ENCODE measurements at regions not wholly inside any gene's neighbourhood (a gene's known extent, or its start where the extent isn't known, plus 50 kb on each side); places are given as distances from the start of the nearest gene placed in this dataset.

GRCh38 chr11:10990637-10991193 is 132.9 kb upstream of the ZBED5 start:
- H2BK20ac ChIP-seq (ENCODE audit: low read length) = no peak overlapping the region
- no peak overlapping the region for H3K4me3 ChIP-seq (ENCODE audit: extremely low read depth in 1 of 4, insufficient read depth in 2 of 4, low read depth in 3 of 4, low read length in 4 of 4)
- no peak overlapping the region for H3K9ac ChIP-seq (replicated peaks in 1 of 4; ENCODE audit: extremely low read depth in 1 of 4, low read depth in 3 of 4, low read length in 3 of 4)
- H4K5ac ChIP-seq (ENCODE audit: insufficient read length, low read depth, low read length) = no peak overlapping the region
- H2AFZ ChIP-seq (ENCODE audit: low read length) = no peak overlapping the region
- H3K23ac ChIP-seq (ENCODE audit: insufficient read length) = no peak overlapping the region
- 93% methylated on average over 3 of the region's 3 CpGs; no CpG with 5 or more reads in 1 of the 2 experiments for WGBS, 2 experiments (ENCODE audit: extremely low coverage in 1 of 2, insufficient coverage in 1 of 2, insufficient read length in 1 of 2, insufficient replicate concordance in 2 of 2, low coverage in 1 of 2, low lambda C conversion rate in 2 of 2, missing lambda C conversion rate in 1 of 2)
- H2BK5ac ChIP-seq (ENCODE audit: low read depth, low read length) = no peak overlapping the region
- H2BK15ac ChIP-seq (ENCODE audit: low read length) = no peak overlapping the region
- H3K18ac ChIP-seq (ENCODE audit: extremely low read depth, low read length) = no peak overlapping the region
- no peak overlapping the region for H3K4ac ChIP-seq (replicated peaks; ENCODE audit: insufficient read length, low read depth, low read length)
- no peaks in the 10 kb centered on the region for H3K79me1 ChIP-seq (ENCODE audit: low read depth, low read length)
- no peak overlapping the region for H3K27ac ChIP-seq (ENCODE audit: low read depth, low read length)
- H2AK5ac ChIP-seq (ENCODE audit: low read depth, low read length) = no peak overlapping the region
- ChIA-PET CTCF (ENCODE audit: partially characterized antibody) (interaction anchor here (1.3 to 3.4 kb wide), 5 partner anchors 11 to 54 kb away, joined by 3 to 18 read pairs (median 3); no protein-coding TSS in a partner anchor), POLR2A (ENCODE audit: partially characterized antibody) (no interaction called here)
- TF ChIP-seq EGR1 (IDR thresholded peaks at IDR 0.05; ENCODE audit: borderline replicate concordance, low read depth, low read length) = no peak
- TF ChIP-seq YY1 (IDR thresholded peaks at IDR 0.05; ENCODE audit: low read depth, low read length) = no peak
- no peak for TF ChIP-seq SP1 (IDR thresholded peaks at IDR 0.05; ENCODE audit: low read depth, low read length)
- no peak for TF ChIP-seq BRCA1 (IDR thresholded peaks at IDR 0.05; ENCODE audit: low read depth, low read length)
- TF ChIP-seq SIRT6 (IDR thresholded peaks at IDR 0.05; ENCODE audit: low read length) = no peak
- TF ChIP-seq SP4 (IDR thresholded peaks at IDR 0.05; ENCODE audit: low read length) = no peak
- no peak for TF ChIP-seq CEBPB (IDR thresholded peaks at IDR 0.05; ENCODE audit: low read depth, low read length)
- no peak for TF ChIP-seq CTCF (IDR thresholded peaks at IDR 0.05; ENCODE audit: control extremely low read depth in 1 of 3, insufficient read depth in 1 of 3, low read depth in 1 of 3, low read length in 3 of 3)
- H3K56ac ChIP-seq (replicated peaks; ENCODE audit: insufficient read length, low read depth, low read length) = no peak overlapping the region
- H3K14ac ChIP-seq (ENCODE audit: insufficient read length) = no peak overlapping the region
- no peak overlapping the region for H3K4me2 ChIP-seq (ENCODE audit: insufficient read depth in 1 of 2, low read depth in 2 of 2, low read length in 2 of 2)
- no peaks in the 10 kb centered on the region for H3K9me3 ChIP-seq (ENCODE audit: insufficient read depth in 2 of 2, low read depth in 1 of 2, low read length in 1 of 2)
- H3K23me2 ChIP-seq (ENCODE audit: low read depth, low read length) = no peaks in the 10 kb centered on the region
- no peak overlapping the region for H4K8ac ChIP-seq (ENCODE audit: extremely low read depth, insufficient read depth, low read length)
- FAIRE-seq (no peak), DNase-seq (ENCODE audit: low read depth in 1 of 2, low spot score in 2 of 2) (no peak)
- peaks cover 0 to 2% (median 1%) of the 10 kb centered on the region in 4 experiments; a peak in 1 of 7 replicates for H3K4me1 ChIP-seq (replicated peaks in 1 of 4; ENCODE audit: control insufficient read depth in 3 of 4, insufficient read depth in 4 of 4, low read length in 3 of 4)
- H4K91ac ChIP-seq (replicated peaks; ENCODE audit: insufficient read length, low read length) = no peak overlapping the region
- no peak overlapping the region for H2BK12ac ChIP-seq (ENCODE audit: low read depth, low read length)
- H3K79me2 ChIP-seq (ENCODE audit: control insufficient read depth in 1 of 2, insufficient read depth in 2 of 2, low read length in 2 of 2) = no peaks in the 10 kb centered on the region
- no peaks in the 10 kb centered on the region for H4K20me1 ChIP-seq (replicated peaks in 1 of 2; ENCODE audit: control insufficient read depth in 1 of 2, insufficient read depth in 2 of 2, low read length in 2 of 2)
- H2BK120ac ChIP-seq (replicated peaks; ENCODE audit: low read depth, low read length) = no peak overlapping the region
- H3K36me3 ChIP-seq (ENCODE audit: control insufficient read depth in 2 of 4, insufficient read depth in 4 of 4, low read length in 3 of 4) = no peaks in the 10 kb centered on the region
- no peaks in the 10 kb centered on the region for H3K27me3 ChIP-seq (replicated peaks in 1 of 4; ENCODE audit: control insufficient read depth in 3 of 4, extremely low read depth in 1 of 4, insufficient read depth in 3 of 4, low read length in 3 of 4)

Measured in H1 (cell line).